ENCODE measurements at regions not wholly inside any gene's neighbourhood (a gene's known extent, or its start where the extent isn't known, plus 50 kb on each side); places are given as distances from the start of the nearest gene placed in this dataset.

GRCh38 chr12:91454179-91454578, 271.6 kb upstream of the DCN start:
- TF ChIP-seq CTCF (conservative IDR thresholded peaks at IDR 0.05) (no peak), ZFX (IDR thresholded peaks at IDR 0.05) (no peak)
